ENCODE measurements at regions not wholly inside any gene's neighbourhood (a gene's known extent, or its start where the extent isn't known, plus 50 kb on each side); places are given as distances from the start of the nearest gene placed in this dataset.

DNA sequence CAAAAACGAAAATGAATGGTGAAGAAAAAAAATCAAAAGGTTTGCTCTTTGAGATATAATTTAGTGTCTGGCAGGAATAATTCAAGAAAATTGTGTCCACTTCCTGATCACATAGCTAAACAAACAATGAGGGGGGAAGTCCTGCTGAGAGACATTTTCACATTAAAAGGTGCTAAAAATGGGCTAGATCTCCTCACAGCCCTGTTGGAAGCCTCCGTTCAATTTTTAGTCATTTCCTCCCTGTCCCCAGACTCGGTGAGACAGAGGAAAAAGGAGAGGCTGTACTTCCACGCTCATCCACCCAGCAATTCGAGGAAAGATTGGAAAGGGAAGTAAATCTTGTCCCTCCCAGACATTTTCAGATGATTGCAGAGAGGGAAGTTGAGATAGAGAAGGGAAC lies 103.7 kb downstream of the BARHL2 start:
- Histone ChIP-seq H3K27me3 (ENCODE audit: low read depth) (no peaks in the 10 kb centered on the region), H3K27ac (no peak overlapping the region), H3K4me3 (no peak overlapping the region), H3K36me3 (no peaks in the 10 kb centered on the region), H3K4me1 (no peaks in the 10 kb centered on the region), H3K9me3 (no peaks in the 10 kb centered on the region)
- ATAC-seq: no peak
- intact Hi-C loops (cut with DNase I): no loop called here
- no peak for DNase-seq
- TF ChIP-seq, protein P1, sequence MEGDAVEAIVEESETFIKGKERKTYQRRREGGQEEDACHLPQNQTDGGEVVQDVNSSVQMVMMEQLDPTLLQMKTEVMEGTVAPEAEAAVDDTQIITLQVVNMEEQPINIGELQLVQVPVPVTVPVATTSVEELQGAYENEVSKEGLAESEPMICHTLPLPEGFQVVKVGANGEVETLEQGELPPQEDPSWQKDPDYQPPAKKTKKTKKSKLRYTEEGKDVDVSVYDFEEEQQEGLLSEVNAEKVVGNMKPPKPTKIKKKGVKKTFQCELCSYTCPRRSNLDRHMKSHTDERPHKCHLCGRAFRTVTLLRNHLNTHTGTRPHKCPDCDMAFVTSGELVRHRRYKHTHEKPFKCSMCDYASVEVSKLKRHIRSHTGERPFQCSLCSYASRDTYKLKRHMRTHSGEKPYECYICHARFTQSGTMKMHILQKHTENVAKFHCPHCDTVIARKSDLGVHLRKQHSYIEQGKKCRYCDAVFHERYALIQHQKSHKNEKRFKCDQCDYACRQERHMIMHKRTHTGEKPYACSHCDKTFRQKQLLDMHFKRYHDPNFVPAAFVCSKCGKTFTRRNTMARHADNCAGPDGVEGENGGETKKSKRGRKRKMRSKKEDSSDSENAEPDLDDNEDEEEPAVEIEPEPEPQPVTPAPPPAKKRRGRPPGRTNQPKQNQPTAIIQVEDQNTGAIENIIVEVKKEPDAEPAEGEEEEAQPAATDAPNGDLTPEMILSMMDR (IDR thresholded peaks at IDR 0.05): no peak

DNA sequence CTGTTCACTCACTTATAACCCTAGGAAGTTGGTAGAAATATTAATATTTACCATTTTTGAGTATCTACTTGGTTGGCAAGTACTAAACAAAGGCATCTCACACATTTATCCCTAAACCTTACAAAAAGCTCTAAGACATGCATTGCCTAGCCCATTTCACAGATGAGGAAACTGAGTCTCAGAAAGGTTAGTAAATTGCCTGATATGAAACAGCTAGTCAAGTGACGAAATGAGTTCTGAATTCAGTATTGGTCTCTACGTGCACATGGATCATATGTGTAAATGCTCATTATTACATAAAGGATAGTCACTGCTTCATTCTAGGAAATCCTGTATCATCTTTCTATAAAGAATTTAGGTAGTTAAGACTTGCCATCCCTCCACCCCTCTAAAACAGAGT lies 105.1 kb downstream of the BARHL2 start:
- Histone ChIP-seq H3K27me3 (ENCODE audit: low read depth) (no peaks in the 10 kb centered on the region), H3K36me3 (no peaks in the 10 kb centered on the region), H3K4me3 (no peak overlapping the region), H3K27ac (no peak overlapping the region), H3K9me3 (no peaks in the 10 kb centered on the region), H3K4me1 (no peaks in the 10 kb centered on the region)
- no peak for ATAC-seq
- intact Hi-C loops (cut with DNase I): no loop called here
- TF ChIP-seq, protein P1 (IDR thresholded peaks at IDR 0.05): no peak
- no peak for DNase-seq

DNA sequence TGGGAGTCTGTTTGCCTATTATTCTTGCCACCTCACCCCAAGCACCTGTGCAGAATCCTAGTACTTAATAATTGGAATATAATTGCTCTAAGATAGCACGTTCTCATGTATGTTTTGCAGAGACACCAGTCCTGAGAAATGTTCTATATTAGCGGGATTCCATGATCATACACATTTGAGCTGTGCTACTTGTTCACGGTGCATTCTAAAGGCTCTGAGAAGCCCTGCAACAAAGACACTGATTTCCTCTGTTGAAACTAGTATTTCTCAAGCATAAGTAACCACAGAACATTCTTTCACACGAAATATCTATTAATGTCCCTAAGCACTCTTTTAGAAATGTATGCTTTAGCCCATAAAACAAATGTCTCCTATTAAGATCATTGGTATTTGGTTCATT lies 109.4 kb downstream of the BARHL2 start:
- Histone ChIP-seq H3K27me3 (ENCODE audit: low read depth) (no peaks in the 10 kb centered on the region), H3K4me1 (no peaks in the 10 kb centered on the region), H3K9me3 (no peaks in the 10 kb centered on the region), H3K27ac (no peak overlapping the region), H3K36me3 (no peaks in the 10 kb centered on the region), H3K4me3 (no peak overlapping the region)
- intact Hi-C loops (cut with DNase I): no loop called here
- ATAC-seq (no peak), DNase-seq (no peak)
- TF ChIP-seq, protein P1 (IDR thresholded peaks at IDR 0.05): no peak

DNA sequence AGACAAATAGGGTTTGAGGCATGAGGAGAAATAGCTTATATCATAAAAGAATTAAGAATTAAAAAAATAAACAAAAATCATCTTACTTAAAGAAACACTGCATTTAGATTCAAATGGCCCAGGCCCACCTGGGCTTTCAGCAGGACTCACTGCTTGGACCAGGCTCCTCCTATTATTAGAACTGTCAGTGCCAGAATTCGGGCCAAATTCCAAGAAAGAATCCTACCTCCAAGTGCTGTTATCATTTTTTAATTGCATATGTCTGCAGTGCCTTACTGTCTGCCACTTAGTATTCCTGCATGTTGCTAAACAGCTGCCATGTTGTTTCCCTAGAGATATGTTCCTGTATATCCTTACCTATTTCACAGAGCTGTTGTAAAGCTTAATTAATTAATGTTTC lies 112.0 kb downstream of the BARHL2 start:
- H3K27me3 ChIP-seq (ENCODE audit: low read depth): no peaks in the 10 kb centered on the region
- DNase-seq (no peak), ATAC-seq (no peak)
- intact Hi-C loops (cut with DNase I): no loop called here
- no peaks in the 10 kb centered on the region for H3K4me1 ChIP-seq
- H3K36me3 ChIP-seq: no peaks in the 10 kb centered on the region
- no peak overlapping the region for H3K4me3 ChIP-seq
- no peak overlapping the region for H3K27ac ChIP-seq
- TF ChIP-seq, protein P1 (IDR thresholded peaks at IDR 0.05): no peak
- H3K9me3 ChIP-seq: no peaks in the 10 kb centered on the region

DNA sequence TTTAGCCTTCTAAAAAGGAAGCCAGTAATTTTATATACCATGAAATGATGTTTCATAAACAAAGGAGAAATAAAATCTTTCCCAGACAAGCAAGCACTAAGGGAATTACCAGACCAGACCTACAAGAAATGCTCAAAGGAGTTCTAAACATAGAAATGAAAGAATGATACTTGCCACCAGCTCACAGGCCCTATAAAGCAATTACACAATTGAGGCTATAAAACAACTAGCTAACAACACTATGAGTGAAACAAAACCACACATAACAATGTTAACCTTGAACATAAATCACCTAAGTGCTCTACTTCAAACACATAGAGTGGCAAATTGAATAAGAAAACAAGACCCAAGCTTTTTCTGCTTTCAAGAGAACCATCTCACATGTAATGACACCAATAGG lies 123.8 kb downstream of the BARHL2 start:
- no peak overlapping the region for H3K27ac ChIP-seq
- intact Hi-C loops (cut with DNase I): no loop called here
- no peaks in the 10 kb centered on the region for H3K27me3 ChIP-seq (ENCODE audit: low read depth)
- TF ChIP-seq, protein P1 (IDR thresholded peaks at IDR 0.05): no peak
- H3K4me3 ChIP-seq: no peak overlapping the region
- H3K36me3 ChIP-seq: no peaks in the 10 kb centered on the region
- H3K9me3 ChIP-seq: peaks cover 13% of the 10 kb centered on the region
- ATAC-seq (no peak), DNase-seq (no peak)
- no peaks in the 10 kb centered on the region for H3K4me1 ChIP-seq

DNA sequence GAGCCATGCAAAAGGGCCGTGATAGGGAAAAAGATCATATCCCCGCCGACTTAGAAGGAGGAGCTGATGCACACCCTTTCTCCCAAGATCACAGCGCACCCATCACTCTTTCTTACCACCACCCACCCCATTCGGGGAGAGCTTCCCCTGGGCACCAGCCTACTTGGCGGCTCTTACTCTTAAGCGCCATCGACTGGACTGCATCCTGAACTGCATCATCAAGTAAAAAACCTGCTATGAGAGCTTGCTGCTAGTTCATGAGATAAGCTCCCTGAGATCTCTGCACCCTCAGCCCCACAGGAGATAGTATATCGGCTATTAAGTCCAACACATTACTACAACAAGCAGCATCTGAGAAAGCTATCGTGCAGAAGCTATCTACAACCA lies 125.1 kb downstream of the BARHL2 start:
- ATAC-seq: no peak

More for the DNA sequence above, 125.1 kb downstream of the BARHL2 start:
- intact Hi-C loops (cut with DNase I): no loop called here
- Histone ChIP-seq H3K9me3 (peaks cover 12% of the 10 kb centered on the region), H3K4me1 (no peaks in the 10 kb centered on the region), H3K4me3 (no peak overlapping the region), H3K36me3 (no peaks in the 10 kb centered on the region), H3K27ac (no peak overlapping the region), H3K27me3 (ENCODE audit: low read depth) (no peaks in the 10 kb centered on the region)
- DNase-seq: no peak
- TF ChIP-seq, protein P1 (IDR thresholded peaks at IDR 0.05): no peak
